ENCODE measurements at regions not wholly inside any gene's neighbourhood (a gene's known extent, or its start where the extent isn't known, plus 50 kb on each side); places are given as distances from the start of the nearest gene placed in this dataset.

DNA sequence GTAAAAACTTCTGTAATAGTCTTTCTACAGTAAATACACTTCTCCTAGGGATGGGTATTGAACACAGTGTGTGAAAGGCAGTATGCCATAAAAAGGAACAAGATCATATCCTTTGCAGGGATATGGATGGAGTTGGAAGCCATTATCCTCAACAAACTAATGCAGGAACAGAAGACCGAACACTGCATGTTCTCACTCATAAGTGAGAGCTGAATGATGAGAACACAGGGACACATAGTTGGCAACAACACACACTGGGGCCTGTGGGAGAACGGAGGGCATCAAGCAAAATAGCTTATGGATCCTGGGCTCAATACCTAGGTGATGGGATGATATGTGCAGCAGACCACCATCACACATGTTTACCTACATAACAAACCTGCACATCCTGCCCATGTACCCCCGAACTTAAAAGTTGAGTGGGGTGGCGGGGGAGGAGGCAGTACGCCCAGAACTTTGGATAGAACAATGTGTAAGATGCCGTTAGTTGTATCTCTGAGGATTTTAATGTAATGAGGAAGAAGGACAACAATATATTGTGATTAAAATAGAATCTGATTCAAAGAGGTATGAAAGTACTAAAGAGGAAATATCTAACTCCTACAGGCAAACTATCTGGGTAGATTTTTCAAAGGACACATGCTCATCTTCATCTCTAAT is 183.2 kb downstream of the NDFIP2 start:
- H3K79me2 ChIP-seq (ENCODE audit: insufficient read depth, low read length) = no peaks in the 10 kb centered on the region
- H3K27me3 ChIP-seq (ENCODE audit: insufficient read depth, low read length) = no peaks in the 10 kb centered on the region
- no peak overlapping the region for H3K27ac ChIP-seq (ENCODE audit: low read depth, low read length)
- H2AFZ ChIP-seq (ENCODE audit: low read length) = no peak overlapping the region
- no peaks in the 10 kb centered on the region for H3K4me1 ChIP-seq (ENCODE audit: insufficient read depth, low read length)
- H3K9me3 ChIP-seq (ENCODE audit: low read depth, low read length) = no peaks in the 10 kb centered on the region
- DNase-seq (ENCODE audit: insufficient read length, low spot score, missing footprints) = no peak
- TF ChIP-seq, protein P1, sequence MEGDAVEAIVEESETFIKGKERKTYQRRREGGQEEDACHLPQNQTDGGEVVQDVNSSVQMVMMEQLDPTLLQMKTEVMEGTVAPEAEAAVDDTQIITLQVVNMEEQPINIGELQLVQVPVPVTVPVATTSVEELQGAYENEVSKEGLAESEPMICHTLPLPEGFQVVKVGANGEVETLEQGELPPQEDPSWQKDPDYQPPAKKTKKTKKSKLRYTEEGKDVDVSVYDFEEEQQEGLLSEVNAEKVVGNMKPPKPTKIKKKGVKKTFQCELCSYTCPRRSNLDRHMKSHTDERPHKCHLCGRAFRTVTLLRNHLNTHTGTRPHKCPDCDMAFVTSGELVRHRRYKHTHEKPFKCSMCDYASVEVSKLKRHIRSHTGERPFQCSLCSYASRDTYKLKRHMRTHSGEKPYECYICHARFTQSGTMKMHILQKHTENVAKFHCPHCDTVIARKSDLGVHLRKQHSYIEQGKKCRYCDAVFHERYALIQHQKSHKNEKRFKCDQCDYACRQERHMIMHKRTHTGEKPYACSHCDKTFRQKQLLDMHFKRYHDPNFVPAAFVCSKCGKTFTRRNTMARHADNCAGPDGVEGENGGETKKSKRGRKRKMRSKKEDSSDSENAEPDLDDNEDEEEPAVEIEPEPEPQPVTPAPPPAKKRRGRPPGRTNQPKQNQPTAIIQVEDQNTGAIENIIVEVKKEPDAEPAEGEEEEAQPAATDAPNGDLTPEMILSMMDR (IDR thresholded peaks at IDR 0.05; ENCODE audit: extremely low read depth, low read depth, low read length) = no peak
- H3K4me3 ChIP-seq (ENCODE audit: insufficient read depth, low read length) = no peak overlapping the region
- no peaks in the 10 kb centered on the region for H4K20me1 ChIP-seq (ENCODE audit: insufficient read depth, low read length)
- H3K4me2 ChIP-seq (ENCODE audit: insufficient read depth, low read length) = no peak overlapping the region
- H3K36me3 ChIP-seq (ENCODE audit: insufficient read depth, low read length) = no peaks in the 10 kb centered on the region

- Histone ChIP-seq H3K4me1 (ENCODE audit: insufficient read depth, low read length) (no peaks in the 10 kb centered on the region), H3K4me2 (ENCODE audit: insufficient read depth, low read length) (no peak overlapping the region), H3K36me3 (ENCODE audit: insufficient read depth, low read length) (no peaks in the 10 kb centered on the region), H3K27ac (ENCODE audit: low read depth, low read length) (no peak overlapping the region), H3K79me2 (ENCODE audit: insufficient read depth, low read length) (no peaks in the 10 kb centered on the region), H4K20me1 (ENCODE audit: insufficient read depth, low read length) (no peaks in the 10 kb centered on the region), H3K27me3 (ENCODE audit: insufficient read depth, low read length) (peaks cover 4% of the 10 kb centered on the region), H2AFZ (ENCODE audit: low read length) (no peak overlapping the region), H3K9me3 (ENCODE audit: low read depth, low read length) (no peaks in the 10 kb centered on the region), H3K4me3 (ENCODE audit: insufficient read depth, low read length) (no peak overlapping the region)
- TF ChIP-seq, protein P1 (IDR thresholded peaks at IDR 0.05; ENCODE audit: extremely low read depth, low read depth, low read length) = no peak
- DNase-seq (ENCODE audit: insufficient read length, low spot score, missing footprints) = no peak
Observed at GRCh38 chr13:79663435-79663834, 182.5 kb downstream of the NDFIP2 start.

- Histone ChIP-seq H3K27ac (ENCODE audit: low read depth, low read length) (no peak overlapping the region), H3K27me3 (ENCODE audit: insufficient read depth, low read length) (peaks cover 4% of the 10 kb centered on the region), H3K4me3 (ENCODE audit: insufficient read depth, low read length) (no peak overlapping the region), H3K4me2 (ENCODE audit: insufficient read depth, low read length) (no peak overlapping the region), H3K79me2 (ENCODE audit: insufficient read depth, low read length) (no peaks in the 10 kb centered on the region), H4K20me1 (ENCODE audit: insufficient read depth, low read length) (no peaks in the 10 kb centered on the region), H3K9me3 (ENCODE audit: low read depth, low read length) (no peaks in the 10 kb centered on the region), H3K4me1 (ENCODE audit: insufficient read depth, low read length) (no peaks in the 10 kb centered on the region), H2AFZ (ENCODE audit: low read length) (no peak overlapping the region), H3K36me3 (ENCODE audit: insufficient read depth, low read length) (no peaks in the 10 kb centered on the region)
- TF ChIP-seq, protein P1 (IDR thresholded peaks at IDR 0.05; ENCODE audit: extremely low read depth, low read depth, low read length) = no peak
- no peak for DNase-seq (ENCODE audit: insufficient read length, low spot score, missing footprints)
Observed at GRCh38 chr13:79662882-79663281, 181.9 kb downstream of the NDFIP2 start.

DNA sequence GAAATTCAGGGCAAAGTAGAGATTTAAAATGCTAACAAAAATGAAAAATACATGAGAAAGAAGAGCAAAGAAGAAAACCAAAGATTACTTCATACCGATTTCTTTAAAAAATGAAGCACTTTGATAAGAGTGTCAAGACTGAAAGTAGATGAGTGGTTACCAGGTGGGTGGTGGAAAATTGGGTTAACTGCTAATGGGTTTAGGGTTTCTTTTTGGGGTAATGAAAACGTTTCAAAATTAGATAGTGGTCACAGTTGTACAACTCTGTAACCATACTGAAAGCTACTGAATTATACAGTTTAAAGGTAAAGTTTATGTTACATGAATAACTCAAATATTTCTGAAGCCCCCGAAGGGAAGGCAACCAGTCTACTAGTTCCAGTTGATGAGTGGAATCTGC is 179.4 kb downstream of the NDFIP2 start:
- H3K4me2 ChIP-seq (ENCODE audit: insufficient read depth, low read length) = no peak overlapping the region
- H3K4me1 ChIP-seq (ENCODE audit: insufficient read depth, low read length) = no peaks in the 10 kb centered on the region
- H3K36me3 ChIP-seq (ENCODE audit: insufficient read depth, low read length) = no peaks in the 10 kb centered on the region
- no peak overlapping the region for H3K4me3 ChIP-seq (ENCODE audit: insufficient read depth, low read length)
- H3K27ac ChIP-seq (ENCODE audit: low read depth, low read length) = no peak overlapping the region
- no peaks in the 10 kb centered on the region for H4K20me1 ChIP-seq (ENCODE audit: insufficient read depth, low read length)
- H3K9me3 ChIP-seq (ENCODE audit: low read depth, low read length) = no peaks in the 10 kb centered on the region
- no peak overlapping the region for H2AFZ ChIP-seq (ENCODE audit: low read length)
- H3K79me2 ChIP-seq (ENCODE audit: insufficient read depth, low read length) = no peaks in the 10 kb centered on the region
- TF ChIP-seq, protein P1 (IDR thresholded peaks at IDR 0.05; ENCODE audit: extremely low read depth, low read depth, low read length) = no peak
- no peak for DNase-seq (ENCODE audit: insufficient read length, low spot score, missing footprints)
- peaks cover 4% of the 10 kb centered on the region for H3K27me3 ChIP-seq (ENCODE audit: insufficient read depth, low read length)
